A549 (cell line): ENCODE measurements at regions not wholly inside any gene's neighbourhood (a gene's known extent, or its start where the extent isn't known, plus 50 kb on each side); places are given as distances from the start of the nearest gene placed in this dataset.

Experiments used
- CEBPB ChIP-seq, 2 experiments: fragments of >200 bp in 1 of 2; sonication (Bioruptor Twin) in 1 of 2; formaldehyde crosslinking in 1 of 2; IDR thresholded peaks; 2 replicates each; pipeline ENCODE4 v1.6.1; 2012 to 2016
- CHD4 ChIP-seq: fragments of 200-600 bp; sonication (generic); IDR thresholded peaks from 2 replicates; pipeline ENCODE4 v1.6.1; 2016; ENCODE audit warnings: antibody characterized with exemption, mild to moderate bottlenecking, borderline replicate concordance
- JUNB ChIP-seq: fragments of >200 bp; sonication (Bioruptor Twin); formaldehyde crosslinking; IDR thresholded peaks from 2 replicates; pipeline ENCODE4 v1.6.1; 2016
- KDM1A ChIP-seq: fragments of 200-600 bp; sonication (generic); IDR thresholded peaks from 2 replicates; pipeline ENCODE4 v1.6.1; 2016; ENCODE audit warnings: low read depth, mild to moderate bottlenecking
- POLR2A ChIP-seq: IDR thresholded peaks from 2 replicates; pipeline ENCODE4 v1.6.1; 2012; ENCODE audit warnings: mild to moderate bottlenecking, low read length
- RCOR1 ChIP-seq: fragments of 150-350 bp; IDR thresholded peaks from 2 replicates; pipeline ENCODE4 v1.6.1; 2014; ENCODE audit warnings: antibody characterized with exemption, low read length, low read depth
- ZC3H11A ChIP-seq: fragments of 450-650 bp; IDR thresholded peaks from 2 replicates; pipeline ENCODE4 v1.6.1; 2014; ENCODE audit warnings: antibody characterized with exemption, mild to moderate bottlenecking
- TF ChIP-seq, protein P1 (sequence below): fragments of >200 bp; sonication (Bioruptor Twin); formaldehyde crosslinking; IDR thresholded peaks from 3 replicates; pipeline ENCODE4 v1.5.1; 2016
- TF ChIP-seq, protein P2 (sequence below): IDR thresholded peaks from 2 replicates; pipeline ENCODE4 v1.6.1; 2012

GRCh38 chr6:88472851-88473525 is 306.8 kb upstream of the CNR1 start:
- no peak for TF ChIP-seq RCOR1
- TF ChIP-seq JUNB: no peak
- no peak for TF ChIP-seq CEBPB (IDR thresholded peaks at IDR 0.05)
- no peak for TF ChIP-seq KDM1A
- no peak for TF ChIP-seq ZC3H11A
- TF ChIP-seq, protein P1, sequence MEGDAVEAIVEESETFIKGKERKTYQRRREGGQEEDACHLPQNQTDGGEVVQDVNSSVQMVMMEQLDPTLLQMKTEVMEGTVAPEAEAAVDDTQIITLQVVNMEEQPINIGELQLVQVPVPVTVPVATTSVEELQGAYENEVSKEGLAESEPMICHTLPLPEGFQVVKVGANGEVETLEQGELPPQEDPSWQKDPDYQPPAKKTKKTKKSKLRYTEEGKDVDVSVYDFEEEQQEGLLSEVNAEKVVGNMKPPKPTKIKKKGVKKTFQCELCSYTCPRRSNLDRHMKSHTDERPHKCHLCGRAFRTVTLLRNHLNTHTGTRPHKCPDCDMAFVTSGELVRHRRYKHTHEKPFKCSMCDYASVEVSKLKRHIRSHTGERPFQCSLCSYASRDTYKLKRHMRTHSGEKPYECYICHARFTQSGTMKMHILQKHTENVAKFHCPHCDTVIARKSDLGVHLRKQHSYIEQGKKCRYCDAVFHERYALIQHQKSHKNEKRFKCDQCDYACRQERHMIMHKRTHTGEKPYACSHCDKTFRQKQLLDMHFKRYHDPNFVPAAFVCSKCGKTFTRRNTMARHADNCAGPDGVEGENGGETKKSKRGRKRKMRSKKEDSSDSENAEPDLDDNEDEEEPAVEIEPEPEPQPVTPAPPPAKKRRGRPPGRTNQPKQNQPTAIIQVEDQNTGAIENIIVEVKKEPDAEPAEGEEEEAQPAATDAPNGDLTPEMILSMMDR: no peak
- TF ChIP-seq POLR2A: no peak
- TF ChIP-seq, protein P2, sequence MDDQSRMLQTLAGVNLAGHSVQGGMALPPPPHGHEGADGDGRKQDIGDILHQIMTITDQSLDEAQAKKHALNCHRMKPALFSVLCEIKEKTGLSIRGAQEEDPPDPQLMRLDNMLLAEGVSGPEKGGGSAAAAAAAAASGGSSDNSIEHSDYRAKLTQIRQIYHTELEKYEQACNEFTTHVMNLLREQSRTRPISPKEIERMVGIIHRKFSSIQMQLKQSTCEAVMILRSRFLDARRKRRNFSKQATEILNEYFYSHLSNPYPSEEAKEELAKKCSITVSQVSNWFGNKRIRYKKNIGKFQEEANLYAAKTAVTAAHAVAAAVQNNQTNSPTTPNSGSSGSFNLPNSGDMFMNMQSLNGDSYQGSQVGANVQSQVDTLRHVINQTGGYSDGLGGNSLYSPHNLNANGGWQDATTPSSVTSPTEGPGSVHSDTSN: no peak
- no peak for TF ChIP-seq CHD4
